HG02798 (cell line): ENCODE measurements at regions not wholly inside any gene's neighbourhood (a gene's known extent, or its start where the extent isn't known, plus 50 kb on each side); places are given as distances from the start of the nearest gene placed in this dataset.
"Not testable (repeated sequence)": the region's sequence is repeated elsewhere in the genome, so short reads cannot be mapped to it uniquely, and the experiment has no call there.

Source experiments
- ATAC-seq: cut with Tn5 transposase; IDR thresholded peaks from one replicate; pipeline ENCODE4 v1.9.1; 2021; ENCODE audit warnings: mild to moderate bottlenecking; ENCODE audit not compliant: unreplicated experiment, poor library complexity

DNA sequence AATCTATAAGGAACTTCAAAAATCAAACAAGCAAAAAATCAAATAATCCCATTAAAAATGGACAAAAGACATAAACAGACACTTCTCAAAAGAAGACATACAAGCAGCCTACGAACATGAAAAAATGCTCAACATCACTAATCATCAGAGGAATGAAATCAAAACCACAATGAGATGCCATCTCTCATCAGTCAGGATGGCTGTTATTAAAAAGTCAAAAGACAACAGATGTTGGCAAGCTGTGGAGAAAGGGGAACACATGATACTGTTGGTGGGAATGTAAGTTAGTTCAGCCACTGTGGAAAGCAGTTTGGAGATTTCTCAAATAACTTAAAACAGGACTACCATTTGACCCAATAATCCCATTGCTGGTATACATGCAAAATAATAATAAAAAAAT lies 226.4 kb downstream of the S1PR1 start:
- ATAC-seq, result no peak

DNA sequence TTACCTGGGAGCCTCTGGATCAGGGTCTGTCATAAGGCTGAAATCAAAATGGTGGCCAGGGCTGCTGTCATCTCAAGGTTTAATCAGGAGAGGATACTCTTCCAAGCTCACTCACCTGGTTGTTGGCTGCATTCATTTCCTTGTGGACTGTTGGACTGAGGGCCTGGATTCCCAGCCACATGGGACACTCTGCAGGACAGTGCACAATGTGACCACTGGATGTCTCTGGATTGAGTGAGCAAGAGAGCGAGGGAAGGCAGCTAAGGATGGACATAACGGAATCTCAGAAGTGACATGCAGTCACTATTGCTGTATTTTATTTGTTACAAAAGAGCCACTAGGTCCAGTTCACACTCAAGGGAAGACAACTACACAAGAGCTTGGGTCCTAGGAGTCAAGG lies 229.1 kb downstream of the S1PR1 start:
- no peak for ATAC-seq

DNA sequence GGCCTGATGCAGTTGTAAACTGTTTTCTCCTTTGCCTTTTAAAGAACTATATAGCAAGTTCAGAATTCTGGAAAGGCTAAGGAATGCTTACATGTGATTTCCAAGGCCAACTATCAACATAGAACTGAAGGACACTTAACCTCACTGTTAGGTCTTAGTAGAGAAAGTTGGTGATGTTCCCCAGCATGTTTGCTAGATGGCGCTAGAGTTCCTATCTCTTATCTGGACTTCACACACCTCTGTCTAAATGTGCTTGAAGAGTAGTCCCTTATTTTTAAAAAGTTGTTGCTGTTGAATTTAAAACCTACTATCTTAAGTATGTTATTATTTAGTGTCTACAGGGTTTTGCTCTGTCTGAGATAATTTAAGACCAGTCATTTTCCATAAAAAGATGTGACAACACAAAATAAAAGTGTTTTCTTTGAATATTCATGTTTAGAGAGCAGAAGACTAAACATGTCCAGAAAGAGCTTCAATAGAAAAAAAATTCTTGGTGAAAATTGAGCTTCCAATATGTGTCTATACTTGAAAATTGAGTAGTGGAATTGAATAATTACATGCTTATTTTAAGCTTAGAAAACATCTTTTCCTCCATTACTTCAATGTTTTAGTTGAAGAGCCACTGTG lies 237.3 kb downstream of the S1PR1 start:
- ATAC-seq, result no peak

DNA sequence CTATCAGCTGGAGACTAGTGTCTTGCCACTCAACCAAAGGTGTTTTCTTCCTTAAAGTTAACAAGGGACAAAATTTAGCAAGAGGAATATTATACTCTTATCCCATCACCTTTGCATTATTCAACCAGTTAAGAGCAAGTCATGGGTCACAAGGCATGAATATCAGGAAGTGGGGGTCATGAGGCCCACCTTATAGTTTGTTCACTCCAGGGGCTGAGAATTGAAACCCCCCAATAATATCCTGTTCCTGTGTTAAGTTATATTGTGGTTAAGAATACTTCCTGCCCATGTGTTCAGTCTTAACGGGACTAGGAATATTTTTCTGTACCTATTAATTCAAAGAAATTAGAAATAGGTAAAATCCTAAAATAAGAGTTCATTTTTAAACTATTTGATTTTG lies 239.7 kb downstream of the S1PR1 start:
- no peak for ATAC-seq

DNA sequence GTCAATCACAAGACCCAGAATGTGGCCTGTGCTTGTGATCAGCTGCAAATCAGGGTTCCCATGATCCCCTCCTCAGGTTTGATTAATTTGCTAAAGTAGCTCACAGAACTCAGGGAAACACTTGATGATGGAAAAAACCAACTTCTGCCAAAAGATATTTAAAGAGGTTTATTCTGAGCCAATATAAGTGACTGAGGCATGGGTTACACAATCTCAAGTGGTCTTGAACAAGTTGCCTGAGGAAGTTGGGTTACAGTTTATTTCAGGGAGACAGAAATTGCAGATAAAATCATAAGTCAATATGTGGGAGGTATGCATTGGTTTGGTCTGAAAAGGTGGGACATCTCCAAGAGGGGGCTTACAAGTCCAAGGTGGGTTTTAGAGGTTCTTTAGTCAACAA lies 243.1 kb downstream of the S1PR1 start:
- ATAC-seq, result no peak

DNA sequence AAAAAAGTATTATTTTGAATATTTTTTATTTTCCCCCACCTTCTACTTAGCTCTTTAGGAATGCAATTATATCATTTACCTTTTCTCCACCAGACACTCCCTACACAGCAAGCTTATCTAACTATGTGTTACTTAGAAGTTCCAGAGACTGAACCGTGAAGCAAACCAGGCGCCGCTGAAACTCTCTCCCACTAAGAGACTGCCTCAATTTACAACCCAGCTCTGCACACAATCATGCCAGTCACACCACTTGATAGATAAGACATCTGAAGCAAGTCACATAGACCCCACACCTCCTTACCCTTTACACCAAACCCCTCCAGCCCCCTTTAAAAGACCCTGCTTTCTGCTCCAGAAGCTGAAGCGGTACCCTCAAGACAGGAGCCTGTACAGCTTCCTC lies 245.5 kb downstream of the S1PR1 start:
- ATAC-seq, result no peak

DNA sequence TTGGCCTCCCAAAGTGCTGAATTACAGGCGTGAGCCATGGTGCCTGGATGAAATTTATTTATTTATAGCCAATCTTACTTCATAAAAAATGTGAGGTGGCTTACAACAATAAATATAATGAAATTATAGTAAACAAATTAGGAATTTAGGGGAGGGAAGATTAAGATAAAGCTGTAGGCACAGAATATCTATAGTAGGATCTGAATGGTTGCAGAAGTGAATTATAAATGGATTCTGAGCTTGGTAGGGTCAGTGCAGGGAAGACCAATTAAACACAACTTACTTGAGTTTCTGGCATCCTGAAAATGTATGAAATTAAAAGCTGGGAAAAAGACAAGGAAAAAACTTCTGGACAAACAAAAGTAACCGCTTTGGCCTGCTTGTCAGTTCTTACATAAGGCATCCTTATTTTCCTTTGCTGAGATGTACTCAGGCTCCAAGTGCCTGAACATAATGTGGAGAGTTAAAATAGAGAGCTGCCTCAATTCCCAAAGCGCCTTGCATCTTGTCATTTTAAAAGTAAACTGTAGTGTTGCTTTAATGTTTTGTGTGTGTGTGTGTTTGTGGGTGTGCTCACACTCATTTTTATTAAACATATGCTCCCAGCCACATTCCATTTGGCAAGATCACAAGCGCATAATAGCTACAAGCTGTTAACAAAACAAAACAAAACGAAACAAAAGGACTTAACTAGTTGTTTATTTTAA lies 247.3 kb downstream of the S1PR1 start:
- ATAC-seq, result no peak

DNA sequence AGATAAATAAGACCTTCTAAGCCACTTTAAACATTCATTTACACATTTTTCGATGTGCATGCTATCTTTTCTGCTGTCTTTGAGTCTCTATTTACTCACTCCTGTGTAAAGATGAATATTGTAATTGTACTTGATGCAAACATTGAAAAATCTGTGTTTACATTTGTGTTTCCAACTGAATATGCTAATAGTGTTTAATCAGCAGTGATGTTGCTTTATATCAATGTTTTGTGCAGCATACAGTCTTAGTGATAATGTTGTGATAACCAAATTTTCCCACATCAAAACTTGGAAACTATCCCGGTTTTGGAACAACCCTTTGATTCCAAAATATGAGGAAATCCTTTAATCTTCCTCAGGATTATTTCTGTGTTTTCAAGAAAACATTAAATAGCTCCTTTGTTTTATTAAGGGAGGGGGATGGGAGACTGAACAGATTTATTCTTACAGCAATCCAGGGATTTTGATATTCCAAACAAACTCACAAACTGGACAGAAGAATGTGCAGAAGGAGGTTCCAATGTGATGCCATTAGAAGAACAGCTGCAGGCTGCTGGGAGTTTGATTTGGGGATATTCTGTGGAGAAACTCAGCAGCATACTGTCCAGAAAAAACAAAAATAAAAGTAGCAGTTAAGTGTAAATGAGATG lies 248.0 kb downstream of the S1PR1 start:
- ATAC-seq, result no peak

DNA sequence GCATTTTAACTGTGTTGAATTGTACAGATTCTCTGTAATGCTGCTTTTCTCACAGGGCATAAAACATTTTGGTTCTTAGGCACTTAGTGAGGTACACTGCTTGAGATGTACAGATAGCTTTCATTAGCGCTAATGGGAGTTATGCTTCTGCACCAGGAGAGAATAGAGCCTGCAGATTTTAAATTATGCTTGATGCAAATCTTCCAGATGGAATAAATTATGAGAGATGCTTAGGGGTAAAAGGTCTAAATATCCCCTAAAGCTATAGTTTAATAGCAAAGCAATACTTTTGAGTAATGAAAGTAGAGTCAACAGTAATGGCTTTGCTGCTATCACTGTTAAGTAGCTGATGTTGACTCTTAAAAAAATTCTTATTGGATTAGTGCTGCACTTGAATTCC lies 248.9 kb downstream of the S1PR1 start:
- no peak for ATAC-seq

DNA sequence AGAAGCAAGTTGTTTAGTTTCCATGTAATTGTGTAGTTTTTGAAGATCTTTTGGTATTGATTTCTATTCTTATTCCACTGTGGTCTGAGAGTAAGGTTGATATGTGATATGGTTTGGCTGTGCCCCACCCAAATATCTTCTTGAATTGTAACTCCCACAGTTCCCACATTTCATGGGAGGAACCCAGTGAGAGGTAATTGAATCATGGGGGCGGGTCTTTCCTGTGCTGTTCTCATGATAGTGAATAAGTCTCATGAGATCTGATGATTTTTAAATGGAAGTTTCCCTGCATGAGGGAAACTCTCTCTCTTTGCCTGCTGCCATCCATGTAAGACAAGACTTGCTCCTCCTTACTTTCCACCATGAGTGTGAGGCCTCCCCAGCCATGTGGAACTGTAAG lies 255.3 kb downstream of the S1PR1 start:
- ATAC-seq, result not testable (repeated sequence)

DNA sequence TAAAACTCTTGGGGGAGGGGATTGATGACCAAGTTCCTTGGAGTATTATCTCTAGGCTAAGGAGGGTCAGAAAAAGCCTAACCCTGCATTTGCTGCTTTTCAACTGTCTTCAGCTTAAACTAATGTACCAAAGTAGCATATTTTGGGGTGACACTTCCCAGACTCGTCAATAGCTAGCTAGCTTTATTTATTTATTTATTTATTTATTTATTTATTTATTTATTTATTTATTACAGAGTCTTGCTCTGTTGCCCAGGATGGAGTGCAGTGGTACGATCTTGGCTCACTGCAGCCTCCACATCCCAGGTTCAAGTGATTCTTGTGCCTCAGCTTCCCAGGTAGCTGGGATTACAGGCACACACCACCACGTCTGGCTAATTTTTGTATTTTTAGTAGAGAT lies 257.1 kb downstream of the S1PR1 start:
- ATAC-seq, result not testable (repeated sequence)

DNA sequence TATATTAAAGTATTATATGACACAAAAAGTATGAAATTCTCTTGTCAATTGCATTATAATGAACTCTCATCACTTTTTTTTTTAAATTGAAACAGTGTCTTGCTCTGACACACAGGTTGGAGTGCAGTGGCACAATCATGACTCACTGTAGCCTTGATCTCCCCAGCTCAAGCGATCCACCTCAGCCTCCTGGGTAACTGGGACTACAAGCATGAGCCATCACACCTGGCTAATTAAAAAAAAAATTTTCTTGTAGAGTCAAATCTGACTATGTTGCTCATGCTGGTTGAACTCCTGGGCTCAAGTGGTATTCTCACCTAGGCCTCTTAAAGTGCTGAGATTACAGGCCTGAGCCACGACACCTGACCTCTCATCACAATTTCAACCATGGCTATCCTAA lies 259.3 kb downstream of the S1PR1 start:
- no peak for ATAC-seq

DNA sequence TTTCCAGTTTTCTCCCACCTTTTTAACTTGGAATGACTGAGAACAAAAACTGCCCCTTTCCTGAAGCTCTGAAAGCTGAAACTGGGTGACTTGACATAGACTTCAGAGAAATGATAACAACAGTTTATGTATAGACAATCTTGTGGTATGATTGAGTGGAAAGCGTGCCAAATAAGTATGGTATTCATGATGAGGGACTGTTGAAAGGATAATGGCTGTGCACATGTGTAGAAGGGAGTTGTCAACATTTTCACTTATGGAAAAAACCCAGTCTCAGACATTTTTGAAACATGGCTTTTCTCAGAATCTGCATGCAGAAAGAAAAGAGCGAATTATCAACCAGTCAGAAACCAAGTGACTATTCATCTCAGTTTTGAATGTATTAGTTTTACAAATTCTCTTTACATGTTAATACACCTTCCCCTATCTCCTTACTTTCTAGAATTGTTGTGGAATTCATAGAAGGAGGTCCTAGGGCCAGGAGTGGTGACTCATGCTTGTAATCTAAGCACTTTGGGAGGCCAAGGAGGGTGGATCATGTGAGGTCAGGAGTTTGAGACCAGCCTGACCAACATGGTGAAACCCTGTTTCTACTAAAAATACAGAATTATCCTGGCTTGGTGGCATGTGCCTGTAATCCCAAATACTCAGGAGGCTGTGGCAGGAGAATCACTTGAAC lies 261.2 kb downstream of the S1PR1 start:
- no peak for ATAC-seq

DNA sequence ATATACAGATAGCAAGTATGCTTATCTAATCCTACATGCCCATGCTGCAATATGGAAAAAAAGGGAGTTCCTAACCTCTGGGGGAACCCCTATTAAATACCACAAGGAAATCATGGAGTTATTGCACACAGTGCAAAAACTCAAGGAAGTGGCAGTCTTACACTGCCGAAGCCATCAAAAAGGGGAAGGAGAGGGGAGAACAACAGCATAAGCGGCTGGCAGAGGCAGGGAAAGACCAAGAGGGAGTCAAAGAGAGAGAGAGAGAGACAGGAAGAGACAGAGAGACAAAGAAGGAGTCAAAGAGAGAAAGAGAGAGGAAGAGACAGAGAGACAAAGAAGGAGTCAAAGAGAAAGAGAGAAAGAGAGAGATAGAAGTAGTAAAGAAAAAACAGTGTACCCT lies 267.3 kb downstream of the S1PR1 start:
- not testable (repeated sequence) for ATAC-seq

DNA sequence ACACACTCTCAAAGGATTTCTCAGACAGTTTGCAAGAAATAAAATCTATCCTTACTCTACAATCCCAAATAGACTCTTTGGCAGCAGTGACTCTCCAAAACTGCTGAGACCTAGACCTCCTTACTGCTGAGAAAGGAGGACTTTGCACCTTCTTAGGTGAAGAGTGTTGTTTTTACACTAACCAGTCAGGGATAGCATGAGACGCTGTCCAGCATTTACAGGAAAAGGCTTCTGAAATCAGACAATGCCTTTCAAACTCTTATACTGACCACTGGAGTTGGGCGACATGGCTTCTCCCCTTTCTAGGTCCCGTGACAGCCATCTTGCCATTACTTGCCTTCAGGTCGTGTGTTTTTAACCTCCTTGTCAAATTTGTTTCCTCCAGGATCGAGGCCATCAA lies 268.4 kb downstream of the S1PR1 start:
- ATAC-seq, result not testable (repeated sequence)

DNA sequence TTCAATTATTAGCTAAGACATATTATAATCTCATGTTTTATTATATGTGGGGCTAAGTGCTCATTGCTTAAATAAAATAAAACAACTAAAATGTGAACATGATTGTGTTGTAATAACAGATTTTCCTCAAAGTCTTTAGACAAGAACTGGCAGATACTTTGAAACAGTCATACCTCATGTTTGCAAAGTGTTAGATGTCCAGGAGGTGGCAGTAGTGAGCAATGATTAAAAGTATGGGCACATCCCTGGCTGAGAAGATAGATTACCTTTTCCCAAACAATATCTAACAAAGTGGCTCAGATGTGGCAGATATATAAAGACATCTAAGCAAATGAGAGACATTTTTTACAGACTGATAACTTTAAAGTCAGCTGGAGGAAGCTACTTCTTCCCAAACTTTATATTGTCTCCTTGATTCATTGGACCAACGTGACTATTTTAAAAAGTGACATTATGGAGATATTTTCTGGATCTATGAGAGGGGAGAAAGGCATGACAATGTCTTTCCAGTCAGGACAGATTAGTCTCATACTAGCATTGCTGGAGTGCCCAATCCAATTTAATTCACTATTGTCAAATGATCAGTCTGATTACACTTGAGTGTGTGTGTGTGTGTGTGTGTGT lies 269.8 kb downstream of the S1PR1 start:
- ATAC-seq, result peak; percentile 84

DNA sequence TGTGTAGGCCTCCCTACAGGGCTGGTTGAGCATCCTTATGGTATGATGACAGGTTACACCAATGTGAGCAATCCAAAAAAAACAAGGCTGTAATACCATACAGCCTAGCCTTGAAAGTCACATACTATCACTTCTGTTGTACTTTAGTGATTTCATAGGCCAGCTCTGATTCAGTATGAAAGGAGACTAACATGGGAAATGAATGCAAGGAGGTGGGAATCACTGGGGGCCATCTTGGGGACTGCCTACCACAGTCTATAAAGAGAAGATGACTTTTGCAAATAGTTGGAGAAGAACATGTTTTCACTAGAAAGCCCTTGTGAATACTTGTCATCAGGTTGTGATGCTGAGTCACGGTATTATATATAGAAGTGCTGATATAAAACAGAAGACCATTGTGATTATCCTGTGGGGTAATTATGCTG lies 270.7 kb downstream of the S1PR1 start:
- no peak for ATAC-seq

DNA sequence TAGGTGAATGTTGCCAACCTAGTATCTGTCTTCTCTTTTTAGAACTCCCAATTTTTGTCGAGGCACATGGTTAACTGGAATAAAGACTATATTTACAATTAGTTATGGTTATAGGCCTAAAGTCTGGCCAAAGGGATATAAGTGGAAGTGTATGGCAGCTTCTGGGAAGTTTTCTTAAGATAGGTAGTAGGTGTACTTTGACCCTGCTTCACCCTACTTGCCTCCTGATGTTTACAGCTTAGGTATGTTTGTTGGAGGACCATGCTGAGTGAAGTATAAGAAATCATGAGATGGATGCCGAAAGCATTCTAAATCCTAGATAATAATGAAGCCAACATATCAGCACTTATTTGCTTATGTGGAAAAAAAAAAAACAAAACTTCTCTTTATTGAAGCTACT lies 272.1 kb downstream of the S1PR1 start:
- ATAC-seq, result no peak

DNA sequence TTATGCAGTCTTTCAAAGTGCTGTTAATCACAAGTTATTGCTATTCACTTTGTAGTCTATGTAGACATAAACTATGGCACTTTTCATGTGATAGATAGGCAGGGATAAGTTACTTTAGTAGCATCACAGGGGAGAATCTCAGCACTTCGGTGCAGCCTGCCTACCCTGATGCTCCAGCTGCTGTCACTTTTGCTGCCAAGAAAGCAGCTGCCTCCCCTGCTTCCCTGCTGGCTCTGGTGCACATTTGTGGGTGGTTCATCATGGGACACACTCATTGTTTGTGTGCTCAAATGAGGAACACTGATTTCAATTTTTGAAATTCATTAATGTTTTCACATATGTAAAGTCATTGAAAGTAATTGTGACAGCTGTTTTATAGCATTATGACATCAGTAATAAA lies 272.6 kb downstream of the S1PR1 start:
- ATAC-seq, result no peak

DNA sequence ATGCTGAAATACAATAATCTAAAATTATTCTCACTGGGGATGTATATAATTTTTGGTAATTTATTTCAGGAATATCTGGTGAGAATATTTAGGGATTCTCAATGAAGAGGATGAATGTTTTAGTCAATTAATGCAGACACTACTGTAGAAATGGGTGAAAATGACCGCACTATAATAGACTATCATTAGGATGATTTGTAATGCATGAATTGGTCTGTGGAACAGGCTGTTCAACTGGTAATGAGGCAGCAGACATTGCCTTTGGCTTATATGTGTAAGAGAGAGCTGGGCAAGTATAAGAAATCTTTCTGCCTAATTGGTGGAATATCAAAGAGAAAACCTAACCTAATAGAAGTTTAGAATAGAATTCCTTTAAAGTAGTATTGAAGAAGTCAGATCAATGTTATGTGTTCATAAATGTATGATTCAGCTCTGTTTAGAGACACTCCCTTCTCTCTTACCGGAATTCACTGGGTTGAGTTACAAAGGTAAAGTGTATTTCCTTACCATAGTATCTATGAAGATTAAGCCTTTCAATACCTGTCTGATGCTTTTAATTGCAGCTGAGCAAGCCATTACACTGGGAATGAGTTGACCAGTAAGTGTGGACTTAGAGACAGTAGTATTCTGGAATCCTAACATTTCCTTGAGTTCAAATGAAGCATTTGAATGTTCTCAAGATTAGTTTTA lies 274.5 kb downstream of the S1PR1 start:
- no peak for ATAC-seq
